Loucy (cell line): ENCODE measurements at regions not wholly inside any gene's neighbourhood (a gene's known extent, or its start where the extent isn't known, plus 50 kb on each side); places are given as distances from the start of the nearest gene placed in this dataset.

ENCODE experiments used
- EZH2phosphoT487 ChIP-seq: fragments of 200-600 bp; IDR thresholded peaks from 2 replicates; pipeline ENCODE4 v1.6.1; 2018; ENCODE audit warnings: antibody characterized with exemption, mild to moderate bottlenecking, moderate library complexity, borderline replicate concordance
- TF ChIP-seq, protein P1 (sequence below): fragments of 200-600 bp; sonication (generic); conservative IDR thresholded peaks from 2 replicates; pipeline ENCODE4 v1.5.1; 2014; ENCODE audit warnings: mild to moderate bottlenecking, antibody characterized with exemption, low read length

DNA sequence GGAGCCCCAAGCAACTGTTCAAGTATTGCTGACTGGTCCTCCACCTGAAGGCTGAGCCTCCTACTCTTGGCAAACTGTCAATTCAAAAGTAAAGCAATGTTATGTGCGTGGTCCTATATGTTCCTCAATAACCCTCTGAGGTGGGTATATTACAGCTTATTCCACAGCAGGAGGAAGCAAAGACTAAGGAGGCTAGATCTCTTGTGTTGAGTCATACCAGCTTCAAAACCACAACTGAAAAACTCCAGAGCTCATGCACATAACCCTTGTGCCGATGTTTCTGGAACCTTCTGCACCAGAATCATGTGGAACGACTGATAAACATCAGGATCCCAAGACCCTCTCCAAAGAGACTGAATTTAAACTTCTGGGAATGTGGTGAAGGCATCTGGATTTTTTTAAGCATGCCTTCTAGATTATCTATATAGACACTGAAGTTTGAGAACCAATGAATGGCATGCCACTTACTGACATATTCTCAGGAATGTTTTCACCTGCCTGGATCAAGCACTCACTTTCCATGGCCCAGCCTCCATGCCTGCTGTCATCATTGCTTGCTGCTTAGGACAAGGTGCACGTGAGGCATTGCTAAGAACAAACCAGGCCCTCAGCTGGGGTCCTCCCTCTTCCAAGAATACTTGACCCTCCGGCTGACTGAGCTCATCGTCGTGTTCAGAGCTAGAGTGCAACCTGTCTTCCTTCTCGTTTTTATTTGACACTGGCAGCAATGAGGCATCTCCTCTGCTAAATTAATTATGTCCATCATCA lies 194.7 kb downstream of the BCL11B start:
- TF ChIP-seq, protein P1, sequence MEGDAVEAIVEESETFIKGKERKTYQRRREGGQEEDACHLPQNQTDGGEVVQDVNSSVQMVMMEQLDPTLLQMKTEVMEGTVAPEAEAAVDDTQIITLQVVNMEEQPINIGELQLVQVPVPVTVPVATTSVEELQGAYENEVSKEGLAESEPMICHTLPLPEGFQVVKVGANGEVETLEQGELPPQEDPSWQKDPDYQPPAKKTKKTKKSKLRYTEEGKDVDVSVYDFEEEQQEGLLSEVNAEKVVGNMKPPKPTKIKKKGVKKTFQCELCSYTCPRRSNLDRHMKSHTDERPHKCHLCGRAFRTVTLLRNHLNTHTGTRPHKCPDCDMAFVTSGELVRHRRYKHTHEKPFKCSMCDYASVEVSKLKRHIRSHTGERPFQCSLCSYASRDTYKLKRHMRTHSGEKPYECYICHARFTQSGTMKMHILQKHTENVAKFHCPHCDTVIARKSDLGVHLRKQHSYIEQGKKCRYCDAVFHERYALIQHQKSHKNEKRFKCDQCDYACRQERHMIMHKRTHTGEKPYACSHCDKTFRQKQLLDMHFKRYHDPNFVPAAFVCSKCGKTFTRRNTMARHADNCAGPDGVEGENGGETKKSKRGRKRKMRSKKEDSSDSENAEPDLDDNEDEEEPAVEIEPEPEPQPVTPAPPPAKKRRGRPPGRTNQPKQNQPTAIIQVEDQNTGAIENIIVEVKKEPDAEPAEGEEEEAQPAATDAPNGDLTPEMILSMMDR: no peak
- no peak for TF ChIP-seq EZH2phosphoT487
